HFF-Myc (cell line): ENCODE measurements at regions not wholly inside any gene's neighbourhood (a gene's known extent, or its start where the extent isn't known, plus 50 kb on each side); places are given as distances from the start of the nearest gene placed in this dataset.

Experiments
- DNase-seq: peaks from one replicate; pipeline ENCODE4 v3.0.0-alpha.2; 2011; ENCODE audit warnings: low read depth; ENCODE audit errors: extremely low read depth
- H3K4me3 ChIP-seq: replicated peaks from 2 replicates; pipeline ENCODE4 v1.5.1; 2011; ENCODE audit warnings: low read depth, mild to moderate bottlenecking, control low read depth, low read length
- CTCF ChIP-seq: IDR thresholded peaks from 2 replicates; pipeline ENCODE4 v1.5.1; 2012; ENCODE audit warnings: mild to moderate bottlenecking, low read depth, low read length, control low read depth; ENCODE audit errors: missing control alignments

- TF ChIP-seq CTCF = no peak
- no peak for DNase-seq
- no peak overlapping the region for H3K4me3 ChIP-seq
Observed at GRCh38 chr13:62875118-62875640, 1459.5 kb upstream of the PCDH20 start.

GRCh38 chr13:62850331-62850730 lies 1434.7 kb upstream of the PCDH20 start:
- DNase-seq = no peak
- TF ChIP-seq CTCF = no peak
- no peak overlapping the region for H3K4me3 ChIP-seq

- H3K4me3 ChIP-seq = no peak overlapping the region
- DNase-seq = no peak
- no peak for TF ChIP-seq CTCF
Observed at GRCh38 chr13:62847520-62847919, 1431.9 kb upstream of the PCDH20 start.

- no peak for TF ChIP-seq CTCF
- DNase-seq = no peak
- no peak overlapping the region for H3K4me3 ChIP-seq
Observed at GRCh38 chr13:62846302-62846701, 1430.7 kb upstream of the PCDH20 start.

- H3K4me3 ChIP-seq = no peak overlapping the region
- DNase-seq = no peak
- no peak for TF ChIP-seq CTCF
Observed at GRCh38 chr13:62839338-62839737, 1423.7 kb upstream of the PCDH20 start.

- H3K4me3 ChIP-seq = no peak overlapping the region
- no peak for DNase-seq
- TF ChIP-seq CTCF = no peak
Observed at GRCh38 chr13:62838929-62839328, 1423.3 kb upstream of the PCDH20 start.

GRCh38 chr13:62837895-62838294 lies 1422.2 kb upstream of the PCDH20 start:
- no peak for TF ChIP-seq CTCF
- DNase-seq = no peak
- no peak overlapping the region for H3K4me3 ChIP-seq
